GM23338 (cell line): ENCODE measurements at regions not wholly inside any gene's neighbourhood (a gene's known extent, or its start where the extent isn't known, plus 50 kb on each side); places are given as distances from the start of the nearest gene placed in this dataset.

Experiments used
- CREB1 ChIP-seq: fragments of 250-450 bp; sonication (Bioruptor Pico); IDR thresholded peaks from 2 replicates; pipeline ENCODE4 v1.5.0; 2020; ENCODE audit warnings: low read depth, mild to moderate bottlenecking, moderate library complexity
- CTCF ChIP-seq, 2 experiments: fragments of 200-600 bp in 1 of 2; sonication (generic) in 1 of 2; conservative IDR thresholded peaks; 2 replicates each; pipeline versions ENCODE4 v1.5.1 to v1.6.1; 2016 to 2017; ENCODE audit warnings: antibody characterized with exemption in 2 of 2, low read depth in 2 of 2, mild to moderate bottlenecking in 2 of 2, moderate library complexity in 1 of 2
- EZH2 ChIP-seq: fragments of 200-600 bp; sonication (generic); IDR thresholded peaks from one replicate; pipeline ENCODE4 v1.8.0; 2017; ENCODE audit warnings: antibody characterized with exemption, mild to moderate bottlenecking, low read depth; ENCODE audit not compliant: unreplicated experiment
- EZH2phosphoT487 ChIP-seq: fragments of 200-600 bp; sonication (generic); IDR thresholded peaks from one replicate; pipeline ENCODE4 v1.8.1; 2018; ENCODE audit warnings: antibody characterized with exemption; ENCODE audit not compliant: unreplicated experiment
- JUNB ChIP-seq: IDR thresholded peaks from one replicate; pipeline ENCODE4 v1.6.1; 2016; ENCODE audit warnings: antibody characterized with exemption; ENCODE audit not compliant: unreplicated experiment
- POLR2AphosphoS5 ChIP-seq: IDR thresholded peaks from 2 replicates; pipeline ENCODE4 v1.6.1; 2016; ENCODE audit warnings: antibody characterized with exemption, low read depth
- STAT1 ChIP-seq: IDR thresholded peaks from one replicate; pipeline ENCODE4 v1.6.1; 2016; ENCODE audit warnings: antibody characterized with exemption; ENCODE audit not compliant: unreplicated experiment
- ZNF331 ChIP-seq: fragments of 250-450 bp; sonication (Bioruptor Pico); IDR thresholded peaks from 2 replicates; pipeline ENCODE4 v1.5.0; 2020; ENCODE audit warnings: low read depth, mild to moderate bottlenecking, moderate library complexity
- TF ChIP-seq, protein P1 (sequence below): IDR thresholded peaks from 2 replicates; pipeline ENCODE4 v1.6.1; 2016; ENCODE audit warnings: antibody characterized with exemption
- TF ChIP-seq, protein P2 (sequence below): IDR thresholded peaks from one replicate; pipeline ENCODE4 v1.6.1; 2018; ENCODE audit warnings: antibody characterized with exemption; ENCODE audit not compliant: unreplicated experiment
- TF ChIP-seq, protein P3 (sequence below): fragments of 250-450 bp; sonication (Bioruptor Pico); IDR thresholded peaks from 2 replicates; pipeline ENCODE4 v1.5.0; 2020; ENCODE audit warnings: mild to moderate bottlenecking, moderate library complexity

- no peak for TF ChIP-seq POLR2AphosphoS5
- no peak for TF ChIP-seq CTCF (conservative IDR thresholded peaks at IDR 0.05; ENCODE audit: low read depth in 2 of 2)
- no peak for TF ChIP-seq EZH2
- TF ChIP-seq, protein P1, sequence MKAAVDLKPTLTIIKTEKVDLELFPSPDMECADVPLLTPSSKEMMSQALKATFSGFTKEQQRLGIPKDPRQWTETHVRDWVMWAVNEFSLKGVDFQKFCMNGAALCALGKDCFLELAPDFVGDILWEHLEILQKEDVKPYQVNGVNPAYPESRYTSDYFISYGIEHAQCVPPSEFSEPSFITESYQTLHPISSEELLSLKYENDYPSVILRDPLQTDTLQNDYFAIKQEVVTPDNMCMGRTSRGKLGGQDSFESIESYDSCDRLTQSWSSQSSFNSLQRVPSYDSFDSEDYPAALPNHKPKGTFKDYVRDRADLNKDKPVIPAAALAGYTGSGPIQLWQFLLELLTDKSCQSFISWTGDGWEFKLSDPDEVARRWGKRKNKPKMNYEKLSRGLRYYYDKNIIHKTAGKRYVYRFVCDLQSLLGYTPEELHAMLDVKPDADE = no peak
- TF ChIP-seq, protein P2, sequence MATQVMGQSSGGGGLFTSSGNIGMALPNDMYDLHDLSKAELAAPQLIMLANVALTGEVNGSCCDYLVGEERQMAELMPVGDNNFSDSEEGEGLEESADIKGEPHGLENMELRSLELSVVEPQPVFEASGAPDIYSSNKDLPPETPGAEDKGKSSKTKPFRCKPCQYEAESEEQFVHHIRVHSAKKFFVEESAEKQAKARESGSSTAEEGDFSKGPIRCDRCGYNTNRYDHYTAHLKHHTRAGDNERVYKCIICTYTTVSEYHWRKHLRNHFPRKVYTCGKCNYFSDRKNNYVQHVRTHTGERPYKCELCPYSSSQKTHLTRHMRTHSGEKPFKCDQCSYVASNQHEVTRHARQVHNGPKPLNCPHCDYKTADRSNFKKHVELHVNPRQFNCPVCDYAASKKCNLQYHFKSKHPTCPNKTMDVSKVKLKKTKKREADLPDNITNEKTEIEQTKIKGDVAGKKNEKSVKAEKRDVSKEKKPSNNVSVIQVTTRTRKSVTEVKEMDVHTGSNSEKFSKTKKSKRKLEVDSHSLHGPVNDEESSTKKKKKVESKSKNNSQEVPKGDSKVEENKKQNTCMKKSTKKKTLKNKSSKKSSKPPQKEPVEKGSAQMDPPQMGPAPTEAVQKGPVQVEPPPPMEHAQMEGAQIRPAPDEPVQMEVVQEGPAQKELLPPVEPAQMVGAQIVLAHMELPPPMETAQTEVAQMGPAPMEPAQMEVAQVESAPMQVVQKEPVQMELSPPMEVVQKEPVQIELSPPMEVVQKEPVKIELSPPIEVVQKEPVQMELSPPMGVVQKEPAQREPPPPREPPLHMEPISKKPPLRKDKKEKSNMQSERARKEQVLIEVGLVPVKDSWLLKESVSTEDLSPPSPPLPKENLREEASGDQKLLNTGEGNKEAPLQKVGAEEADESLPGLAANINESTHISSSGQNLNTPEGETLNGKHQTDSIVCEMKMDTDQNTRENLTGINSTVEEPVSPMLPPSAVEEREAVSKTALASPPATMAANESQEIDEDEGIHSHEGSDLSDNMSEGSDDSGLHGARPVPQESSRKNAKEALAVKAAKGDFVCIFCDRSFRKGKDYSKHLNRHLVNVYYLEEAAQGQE = no peak
- TF ChIP-seq EZH2phosphoT487 = no peak
- TF ChIP-seq, protein P3, sequence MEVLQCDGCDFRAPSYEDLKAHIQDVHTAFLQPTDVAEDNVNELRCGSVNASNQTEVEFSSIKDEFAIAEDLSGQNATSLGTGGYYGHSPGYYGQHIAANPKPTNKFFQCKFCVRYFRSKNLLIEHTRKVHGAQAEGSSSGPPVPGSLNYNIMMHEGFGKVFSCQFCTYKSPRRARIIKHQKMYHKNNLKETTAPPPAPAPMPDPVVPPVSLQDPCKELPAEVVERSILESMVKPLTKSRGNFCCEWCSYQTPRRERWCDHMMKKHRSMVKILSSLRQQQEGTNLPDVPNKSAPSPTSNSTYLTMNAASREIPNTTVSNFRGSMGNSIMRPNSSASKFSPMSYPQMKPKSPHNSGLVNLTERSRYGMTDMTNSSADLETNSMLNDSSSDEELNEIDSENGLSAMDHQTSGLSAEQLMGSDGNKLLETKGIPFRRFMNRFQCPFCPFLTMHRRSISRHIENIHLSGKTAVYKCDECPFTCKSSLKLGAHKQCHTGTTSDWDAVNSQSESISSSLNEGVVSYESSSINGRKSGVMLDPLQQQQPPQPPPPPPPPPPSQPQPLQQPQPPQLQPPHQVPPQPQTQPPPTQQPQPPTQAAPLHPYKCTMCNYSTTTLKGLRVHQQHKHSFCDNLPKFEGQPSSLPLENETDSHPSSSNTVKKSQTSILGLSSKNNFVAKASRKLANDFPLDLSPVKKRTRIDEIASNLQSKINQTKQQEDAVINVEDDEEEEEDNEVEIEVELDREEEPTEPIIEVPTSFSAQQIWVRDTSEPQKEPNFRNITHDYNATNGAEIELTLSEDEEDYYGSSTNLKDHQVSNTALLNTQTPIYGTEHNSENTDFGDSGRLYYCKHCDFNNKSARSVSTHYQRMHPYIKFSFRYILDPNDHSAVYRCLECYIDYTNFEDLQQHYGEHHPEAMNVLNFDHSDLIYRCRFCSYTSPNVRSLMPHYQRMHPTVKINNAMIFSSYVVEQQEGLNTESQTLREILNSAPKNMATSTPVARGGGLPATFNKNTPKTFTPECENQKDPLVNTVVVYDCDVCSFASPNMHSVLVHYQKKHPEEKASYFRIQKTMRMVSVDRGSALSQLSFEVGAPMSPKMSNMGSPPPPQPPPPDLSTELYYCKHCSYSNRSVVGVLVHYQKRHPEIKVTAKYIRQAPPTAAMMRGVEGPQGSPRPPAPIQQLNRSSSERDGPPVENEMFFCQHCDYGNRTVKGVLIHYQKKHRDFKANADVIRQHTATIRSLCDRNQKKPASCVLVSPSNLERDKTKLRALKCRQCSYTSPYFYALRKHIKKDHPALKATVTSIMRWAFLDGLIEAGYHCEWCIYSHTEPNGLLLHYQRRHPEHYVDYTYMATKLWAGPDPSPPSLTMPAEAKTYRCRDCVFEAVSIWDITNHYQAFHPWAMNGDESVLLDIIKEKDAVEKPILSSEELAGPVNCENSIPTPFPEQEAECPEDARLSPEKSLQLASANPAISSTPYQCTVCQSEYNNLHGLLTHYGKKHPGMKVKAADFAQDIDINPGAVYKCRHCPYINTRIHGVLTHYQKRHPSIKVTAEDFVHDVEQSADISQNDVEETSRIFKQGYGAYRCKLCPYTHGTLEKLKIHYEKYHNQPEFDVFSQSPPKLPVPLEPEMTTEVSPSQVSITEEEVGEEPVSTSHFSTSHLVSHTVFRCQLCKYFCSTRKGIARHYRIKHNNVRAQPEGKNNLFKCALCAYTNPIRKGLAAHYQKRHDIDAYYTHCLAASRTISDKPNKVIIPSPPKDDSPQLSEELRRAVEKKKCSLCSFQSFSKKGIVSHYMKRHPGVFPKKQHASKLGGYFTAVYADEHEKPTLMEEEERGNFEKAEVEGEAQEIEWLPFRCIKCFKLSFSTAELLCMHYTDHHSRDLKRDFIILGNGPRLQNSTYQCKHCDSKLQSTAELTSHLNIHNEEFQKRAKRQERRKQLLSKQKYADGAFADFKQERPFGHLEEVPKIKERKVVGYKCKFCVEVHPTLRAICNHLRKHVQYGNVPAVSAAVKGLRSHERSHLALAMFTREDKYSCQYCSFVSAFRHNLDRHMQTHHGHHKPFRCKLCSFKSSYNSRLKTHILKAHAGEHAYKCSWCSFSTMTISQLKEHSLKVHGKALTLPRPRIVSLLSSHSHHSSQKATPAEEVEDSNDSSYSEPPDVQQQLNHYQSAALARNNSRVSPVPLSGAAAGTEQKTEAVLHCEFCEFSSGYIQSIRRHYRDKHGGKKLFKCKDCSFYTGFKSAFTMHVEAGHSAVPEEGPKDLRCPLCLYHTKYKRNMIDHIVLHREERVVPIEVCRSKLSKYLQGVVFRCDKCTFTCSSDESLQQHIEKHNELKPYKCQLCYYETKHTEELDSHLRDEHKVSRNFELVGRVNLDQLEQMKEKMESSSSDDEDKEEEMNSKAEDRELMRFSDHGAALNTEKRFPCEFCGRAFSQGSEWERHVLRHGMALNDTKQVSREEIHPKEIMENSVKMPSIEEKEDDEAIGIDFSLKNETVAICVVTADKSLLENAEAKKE (CRISPR knock-in tag) = no peak
- no peak for TF ChIP-seq CREB1 (CRISPR knock-in tag)
- no peak for TF ChIP-seq JUNB
- no peak for TF ChIP-seq ZNF331 (CRISPR knock-in tag)
- TF ChIP-seq STAT1 = no peak
Measured at GRCh38 chr10:61024151-61024855, 80.3 kb upstream of the RHOBTB1 start.
